Upper lobe of left lung (tissue), 4 donors: ENCODE measurements at regions not wholly inside any gene's neighbourhood (a gene's known extent, or its start where the extent isn't known, plus 50 kb on each side); places are given as distances from the start of the nearest gene placed in this dataset.

Experiments used
- EP300 ChIP-seq, 4 donors: sonication (generic); formaldehyde crosslinking; IDR thresholded peaks; one replicate each; pipeline ENCODE4 v1.5.1; 2017; ENCODE audit warnings: antibody characterized with exemption in 4 of 4, control low read depth in 2 of 4
- POLR2A ChIP-seq, 4 donors: fragments of 450-650 bp; IDR thresholded peaks; one replicate each; pipeline ENCODE4 v1.5.1; 2016 to 2017; ENCODE audit warnings: antibody characterized with exemption in 4 of 4, mild to moderate bottlenecking in 2 of 4
- TF ChIP-seq, protein P1 (sequence below), 6 experiments: fragments of 450-650 bp in 4 of 6; fragments of 200-600 bp in 2 of 6; sonication (generic) in 2 of 6; IDR thresholded peaks; one replicate each; pipeline ENCODE4 v1.5.1; 2016 to 2019; ENCODE audit warnings: antibody characterized with exemption in 6 of 6

DNA sequence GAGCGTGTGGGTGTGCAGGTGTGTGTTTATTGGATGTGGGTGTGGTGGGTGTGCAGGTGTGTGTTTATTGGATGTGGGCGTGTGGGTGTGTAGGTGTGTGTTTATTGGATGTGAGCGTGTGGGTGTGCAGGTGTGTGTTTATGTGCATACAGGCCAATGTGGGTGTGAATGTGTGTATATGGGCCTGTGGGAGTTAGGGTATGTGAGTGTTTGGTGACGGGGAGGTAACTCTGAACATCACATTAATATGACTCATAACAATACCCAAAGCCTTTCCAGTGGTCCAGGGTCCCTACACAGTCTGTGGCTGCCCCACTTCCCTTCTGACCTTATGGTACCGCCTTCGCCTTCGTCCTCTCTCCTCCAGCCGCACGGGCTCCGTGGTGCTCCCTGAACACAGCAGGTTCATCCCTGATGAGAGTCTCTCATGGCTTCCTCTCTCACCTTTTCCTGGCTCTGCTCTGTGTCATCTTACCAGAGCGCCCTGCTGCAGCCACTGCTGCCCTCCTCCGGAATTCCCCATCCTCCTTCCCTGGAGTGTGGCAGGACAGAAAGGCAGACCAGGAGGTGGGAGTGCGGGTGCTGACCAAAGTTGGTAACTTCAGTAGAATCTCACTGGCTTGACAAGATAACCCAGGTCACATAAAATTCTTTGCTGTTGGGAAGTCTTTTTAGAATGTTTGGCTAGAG, 80.0 kb downstream of the SLC2A10 start:
- TF ChIP-seq, protein P1, sequence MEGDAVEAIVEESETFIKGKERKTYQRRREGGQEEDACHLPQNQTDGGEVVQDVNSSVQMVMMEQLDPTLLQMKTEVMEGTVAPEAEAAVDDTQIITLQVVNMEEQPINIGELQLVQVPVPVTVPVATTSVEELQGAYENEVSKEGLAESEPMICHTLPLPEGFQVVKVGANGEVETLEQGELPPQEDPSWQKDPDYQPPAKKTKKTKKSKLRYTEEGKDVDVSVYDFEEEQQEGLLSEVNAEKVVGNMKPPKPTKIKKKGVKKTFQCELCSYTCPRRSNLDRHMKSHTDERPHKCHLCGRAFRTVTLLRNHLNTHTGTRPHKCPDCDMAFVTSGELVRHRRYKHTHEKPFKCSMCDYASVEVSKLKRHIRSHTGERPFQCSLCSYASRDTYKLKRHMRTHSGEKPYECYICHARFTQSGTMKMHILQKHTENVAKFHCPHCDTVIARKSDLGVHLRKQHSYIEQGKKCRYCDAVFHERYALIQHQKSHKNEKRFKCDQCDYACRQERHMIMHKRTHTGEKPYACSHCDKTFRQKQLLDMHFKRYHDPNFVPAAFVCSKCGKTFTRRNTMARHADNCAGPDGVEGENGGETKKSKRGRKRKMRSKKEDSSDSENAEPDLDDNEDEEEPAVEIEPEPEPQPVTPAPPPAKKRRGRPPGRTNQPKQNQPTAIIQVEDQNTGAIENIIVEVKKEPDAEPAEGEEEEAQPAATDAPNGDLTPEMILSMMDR (IDR thresholded peaks at IDR 0.05): no peak
- TF ChIP-seq POLR2A (IDR thresholded peaks at IDR 0.05): no peak
- TF ChIP-seq EP300 (IDR thresholded peaks at IDR 0.05): no peak
